Uterus (tissue), 3 donors: ENCODE measurements at regions not wholly inside any gene's neighbourhood (a gene's known extent, or its start where the extent isn't known, plus 50 kb on each side); places are given as distances from the start of the nearest gene placed in this dataset.

Experiments used
- DNase-seq, 2 donors: peaks; one replicate each; pipeline ENCODE4 v3.0.0-alpha.2; 2019 to 2020
- H3K27ac ChIP-seq, 2 donors: fragments of 200-600 bp; sonication (generic); 1 replicate in 1 of 2; 2 replicates in 1 of 2; pipeline ENCODE4 v1.5.1; 2016 to 2018
- H3K27me3 ChIP-seq, 2 donors: fragments of 200-600 bp; sonication (generic); one replicate each; pipeline ENCODE4 v1.5.1; 2018 to 2019; ENCODE audit warnings: control low read depth in 1 of 2
- H3K36me3 ChIP-seq, 2 donors: fragments of 200-600 bp; sonication (generic); one replicate each; pipeline ENCODE4 v1.5.1; 2019; ENCODE audit warnings: control low read depth in 1 of 2
- H3K4me1 ChIP-seq, 2 donors: fragments of 200-600 bp; sonication (generic); one replicate each; pipeline ENCODE4 v1.5.1; 2018 to 2019; ENCODE audit warnings: control low read depth in 1 of 2
- H3K4me3 ChIP-seq, 2 donors: fragments of 200-600 bp; sonication (generic); 1 replicate in 1 of 2; 2 replicates in 1 of 2; pipeline ENCODE4 v1.5.1; 2018 to 2019; ENCODE audit warnings: mild to moderate bottlenecking in 1 of 2
- H3K9me3 ChIP-seq, 2 donors: fragments of 200-600 bp; sonication (generic); one replicate each; pipeline ENCODE4 v1.5.1; 2019; ENCODE audit warnings: control low read depth in 1 of 2
- POLR2A ChIP-seq, 2 donors: fragments of 450-650 bp; IDR thresholded peaks; one replicate each; pipeline ENCODE4 v1.6.1; 2016; ENCODE audit warnings: antibody characterized with exemption in 2 of 2, mild to moderate bottlenecking in 1 of 2, moderate library complexity in 1 of 2
- intact Hi-C: fragments of 100-400 bp; cut with DNase I; formaldehyde crosslinking; loops from one replicate; pipeline ENCODE4 v1.15.1; 2023; ENCODE audit warnings: low total_unique reads
- TF ChIP-seq, protein P1 (sequence below), 4 experiments: fragments of 200-600 bp in 2 of 4; fragments of 450-650 bp in 2 of 4; sonication (generic) in 2 of 4; IDR thresholded peaks; one replicate each; pipeline ENCODE4 v1.5.1; 2016 to 2019; ENCODE audit warnings: antibody characterized with exemption in 4 of 4, mild to moderate bottlenecking in 2 of 4, moderate library complexity in 1 of 4
- donor health status: DM: yes; HTN: yes; CAD: no.

DNA sequence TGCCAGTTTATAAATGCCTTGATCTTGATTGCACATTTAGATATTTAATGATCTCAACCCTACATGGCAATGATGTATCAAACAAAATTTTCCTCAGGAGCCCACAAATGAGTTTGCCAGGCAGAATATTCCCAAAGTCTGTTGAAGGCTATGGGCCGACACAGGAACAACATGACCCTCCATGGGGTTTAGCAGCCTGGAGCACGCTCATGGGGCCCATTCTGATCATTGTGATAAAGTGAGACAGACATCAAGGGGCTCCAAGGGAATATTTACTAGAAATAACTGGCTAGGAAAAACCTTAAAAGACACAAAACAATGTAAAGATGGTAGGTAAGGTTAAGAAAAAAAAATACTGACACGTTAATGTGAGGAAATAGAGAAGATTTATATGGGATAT lies 485.4 kb downstream of the PLCL1 start:
- no peak for DNase-seq
- Histone ChIP-seq H3K36me3 (no peaks in the 10 kb centered on the region), H3K9me3 (no peaks in the 10 kb centered on the region), H3K27ac (no peak overlapping the region), H3K4me3 (no peak overlapping the region), H3K27me3 (no peaks in the 10 kb centered on the region), H3K4me1 (no peaks in the 10 kb centered on the region)
- no peak for TF ChIP-seq POLR2A (IDR thresholded peaks at IDR 0.05)
- TF ChIP-seq, protein P1, sequence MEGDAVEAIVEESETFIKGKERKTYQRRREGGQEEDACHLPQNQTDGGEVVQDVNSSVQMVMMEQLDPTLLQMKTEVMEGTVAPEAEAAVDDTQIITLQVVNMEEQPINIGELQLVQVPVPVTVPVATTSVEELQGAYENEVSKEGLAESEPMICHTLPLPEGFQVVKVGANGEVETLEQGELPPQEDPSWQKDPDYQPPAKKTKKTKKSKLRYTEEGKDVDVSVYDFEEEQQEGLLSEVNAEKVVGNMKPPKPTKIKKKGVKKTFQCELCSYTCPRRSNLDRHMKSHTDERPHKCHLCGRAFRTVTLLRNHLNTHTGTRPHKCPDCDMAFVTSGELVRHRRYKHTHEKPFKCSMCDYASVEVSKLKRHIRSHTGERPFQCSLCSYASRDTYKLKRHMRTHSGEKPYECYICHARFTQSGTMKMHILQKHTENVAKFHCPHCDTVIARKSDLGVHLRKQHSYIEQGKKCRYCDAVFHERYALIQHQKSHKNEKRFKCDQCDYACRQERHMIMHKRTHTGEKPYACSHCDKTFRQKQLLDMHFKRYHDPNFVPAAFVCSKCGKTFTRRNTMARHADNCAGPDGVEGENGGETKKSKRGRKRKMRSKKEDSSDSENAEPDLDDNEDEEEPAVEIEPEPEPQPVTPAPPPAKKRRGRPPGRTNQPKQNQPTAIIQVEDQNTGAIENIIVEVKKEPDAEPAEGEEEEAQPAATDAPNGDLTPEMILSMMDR (IDR thresholded peaks at IDR 0.05), result no peak
- intact Hi-C loops, result loop anchor here (10.0 kb wide), 1 partner anchor 585 kb away; the partner anchor contains the start of gene MARS2

DNA sequence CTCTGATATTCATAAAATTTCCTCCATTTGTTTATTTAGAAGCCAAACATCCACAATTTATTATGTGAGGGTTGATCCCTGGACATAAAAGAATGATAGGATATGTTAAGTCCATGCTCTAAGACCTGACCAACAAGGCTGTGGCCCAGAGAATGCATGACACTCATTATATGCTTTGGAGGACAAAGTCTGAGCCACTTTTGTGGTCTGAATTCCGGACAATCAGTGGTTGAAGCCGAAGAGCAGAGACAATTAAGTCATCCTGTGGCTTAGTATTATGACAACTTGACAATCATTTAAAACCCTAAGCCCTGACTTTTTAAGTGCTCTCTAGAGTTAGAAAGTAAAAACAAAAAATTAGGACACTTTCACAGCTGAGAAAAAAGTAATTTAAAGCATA lies 483.3 kb downstream of the PLCL1 start:
- TF ChIP-seq, protein P1 (IDR thresholded peaks at IDR 0.05), result no peak
- TF ChIP-seq POLR2A (IDR thresholded peaks at IDR 0.05), result no peak
- no peak for DNase-seq
- no peak overlapping the region for H3K27ac ChIP-seq
- H3K9me3 ChIP-seq, result no peaks in the 10 kb centered on the region
- no peaks in the 10 kb centered on the region for H3K27me3 ChIP-seq
- no peak overlapping the region for H3K4me3 ChIP-seq
- no peaks in the 10 kb centered on the region for H3K36me3 ChIP-seq
- intact Hi-C loops, result no loop called here
- no peaks in the 10 kb centered on the region for H3K4me1 ChIP-seq

DNA sequence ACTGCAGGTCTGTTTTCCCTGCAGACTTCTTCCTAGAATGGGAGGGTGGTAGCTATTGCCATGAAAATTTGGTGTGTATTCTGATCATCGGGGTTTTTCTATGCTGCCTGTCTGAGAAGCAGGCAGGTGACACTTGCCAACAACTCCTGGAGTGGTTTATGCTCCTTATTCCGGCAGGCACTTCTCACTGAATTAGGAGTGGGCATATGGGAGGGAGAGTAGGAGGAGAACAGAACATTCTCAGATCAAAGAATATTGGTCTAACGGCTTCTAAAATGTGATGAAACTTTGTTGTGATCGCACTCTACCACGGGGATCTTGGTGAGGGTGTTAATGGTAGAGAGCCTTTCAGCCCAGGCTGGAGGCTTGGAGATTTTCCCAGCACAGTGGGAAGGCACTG lies 480.8 kb downstream of the PLCL1 start:
- intact Hi-C loops, result no loop called here
- Histone ChIP-seq H3K9me3 (no peaks in the 10 kb centered on the region), H3K4me3 (no peak overlapping the region), H3K4me1 (no peaks in the 10 kb centered on the region), H3K36me3 (no peaks in the 10 kb centered on the region), H3K27ac (no peak overlapping the region), H3K27me3 (no peaks in the 10 kb centered on the region)
- no peak for TF ChIP-seq POLR2A (IDR thresholded peaks at IDR 0.05)
- TF ChIP-seq, protein P1 (IDR thresholded peaks at IDR 0.05), result no peak
- DNase-seq, result no peak

DNA sequence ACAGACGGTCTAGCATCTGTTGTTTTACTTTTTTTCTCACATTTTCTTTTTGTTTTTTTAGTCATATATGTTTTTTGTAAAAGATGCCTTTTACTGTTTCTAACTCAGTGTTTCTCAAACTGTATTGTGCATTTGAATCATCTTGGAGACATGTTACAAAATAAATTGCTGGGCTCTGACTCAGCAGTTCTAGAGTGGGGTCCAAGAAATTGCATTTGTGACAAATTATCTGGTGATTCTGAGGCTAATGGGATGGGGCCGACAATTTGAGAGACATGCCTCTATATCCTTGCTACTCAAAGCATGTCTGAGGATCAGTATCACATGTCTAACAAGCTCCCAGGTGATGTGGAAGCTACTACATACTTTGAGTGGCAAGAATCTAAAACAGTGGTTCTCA lies 478.8 kb downstream of the PLCL1 start:
- intact Hi-C loops, result no loop called here
- no peak overlapping the region for H3K4me3 ChIP-seq
- no peak for DNase-seq

DNA sequence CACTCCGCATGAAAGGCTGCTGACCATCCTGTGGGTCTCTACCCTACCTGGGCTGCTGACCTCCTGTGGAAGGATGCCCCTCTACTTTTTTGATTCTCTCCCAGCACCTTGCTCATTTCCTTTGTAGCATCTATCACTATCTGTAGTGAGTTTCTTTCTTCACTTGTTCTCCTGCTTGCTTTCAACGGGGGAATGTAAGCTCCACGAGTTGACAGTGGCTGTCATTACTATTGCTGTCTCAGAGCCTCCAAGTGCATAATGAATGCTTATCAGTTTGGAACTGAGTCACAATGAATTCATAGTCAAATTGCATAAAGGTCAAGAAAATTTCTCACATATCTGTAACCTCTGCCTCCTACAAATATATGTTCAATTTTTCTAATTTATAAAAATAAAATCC lies 477.7 kb downstream of the PLCL1 start:
- no peak overlapping the region for H3K27ac ChIP-seq
- no peak overlapping the region for H3K4me3 ChIP-seq
- no peaks in the 10 kb centered on the region for H3K9me3 ChIP-seq
- H3K36me3 ChIP-seq, result no peaks in the 10 kb centered on the region
- TF ChIP-seq POLR2A (IDR thresholded peaks at IDR 0.05), result no peak
- TF ChIP-seq, protein P1 (IDR thresholded peaks at IDR 0.05), result no peak
- no peaks in the 10 kb centered on the region for H3K4me1 ChIP-seq
- intact Hi-C loops, result no loop called here
- DNase-seq, result no peak
- H3K27me3 ChIP-seq, result no peaks in the 10 kb centered on the region

More for the DNA sequence above, 478.8 kb downstream of the PLCL1 start:
- Histone ChIP-seq H3K4me1 (no peaks in the 10 kb centered on the region), H3K27ac (no peak overlapping the region), H3K9me3 (no peaks in the 10 kb centered on the region), H3K36me3 (no peaks in the 10 kb centered on the region), H3K27me3 (no peaks in the 10 kb centered on the region)
- no peak for TF ChIP-seq POLR2A (IDR thresholded peaks at IDR 0.05)
- TF ChIP-seq, protein P1 (IDR thresholded peaks at IDR 0.05), result no peak
